K562 (cell line): ENCODE measurements at regions not wholly inside any gene's neighbourhood (a gene's known extent, or its start where the extent isn't known, plus 50 kb on each side); places are given as distances from the start of the nearest gene placed in this dataset.

ENCODE experiments used
- FUS ChIP-seq: fragments of 200-400 bp; formaldehyde crosslinking; optimal IDR thresholded peaks from 2 replicates; pipeline ENCODE3; 2017; ENCODE audit warnings: low read depth, low read length
- JUND ChIP-seq, 2 experiments: IDR thresholded peaks; 2 replicates in 1 of 2; 3 replicates in 1 of 2; pipeline ENCODE4 v1.6.1; 2011; ENCODE audit warnings: borderline replicate concordance in 2 of 2, low read depth in 2 of 2, low read length in 2 of 2, improper control_type of control experiment in 1 of 2, missing biosample characterization in 1 of 2, missing genetic modification characterization in 1 of 2, missing genetic modification reagents in 1 of 2
- XRCC4 ChIP-seq: IDR thresholded peaks from one replicate; pipeline ENCODE4 v1.6.1; 2011; ENCODE audit not compliant: insufficient read depth, insufficient read length; ENCODE audit errors: extremely low read depth
- ZFP36 ChIP-seq: fragments of 150-350 bp; IDR thresholded peaks from 2 replicates; pipeline ENCODE4 v1.6.1; 2018; ENCODE audit warnings: low read length, low read depth; ENCODE audit not compliant: partially characterized antibody
- ZNF197 ChIP-seq: fragments of 200-800 bp; sonication (Bioruptor generic); IDR thresholded peaks from 2 replicates; pipeline ENCODE4 v1.6.1; 2016; ENCODE audit warnings: low read depth, missing genetic modification characterization, missing compliant biosample characterization

GRCh38 chr1:37342736-37343135 is 131.6 kb upstream of the ZC3H12A start:
- TF ChIP-seq FUS (no peak), ZFP36 (no peak), JUND (IDR thresholded peaks at IDR 0.05; ENCODE audit: borderline replicate concordance, low read depth, low read length) (no peak), JUND (tag; IDR thresholded peaks at IDR 0.05; ENCODE audit: borderline replicate concordance, low read depth, low read length) (no peak), ZNF197 (CRISPR knock-in tag) (no peak), XRCC4 (no peak)
